HepG2 (cell line): ENCODE measurements at regions not wholly inside any gene's neighbourhood (a gene's known extent, or its start where the extent isn't known, plus 50 kb on each side); places are given as distances from the start of the nearest gene placed in this dataset.

Source experiments
- ATAC-seq: fragments of 200-7000 bp; cut with Tn5 transposase; 3 replicates; pipeline ENCODE4 v1.9.1; 2020; ENCODE audit warnings: mild to moderate bottlenecking, moderate library complexity
- BruUV-seq: library from RNA; stranded (reverse); fragments of 400-500 nt; replicated peaks from 2 replicates; lab custom pipeline; 2021; lab: Mats Ljungman, UMichigan
- CTCF ChIA-PET: fragments of 300-600 bp; formaldehyde crosslinking; extraction: SDS; loops from one replicate; lab custom pipeline; 2021; ENCODE audit warnings: low total read pairs, inconsistent platforms, low intra/inter-chr PET ratio; lab: Yijun Ruan, JAX
- POLR2A ChIA-PET: fragments of 350-600 bp; sonication (Branson Sonifier 250); formaldehyde crosslinking; loops from one replicate; lab custom pipeline; 2020; ENCODE audit warnings: antibody characterized with exemption, inconsistent platforms; lab: Yijun Ruan, JAX
- DNase-seq: peaks from one replicate; pipeline ENCODE4 v3.0.0-alpha.2; 2015; ENCODE audit warnings: low spot score
- FAIRE-seq: peaks from 3 replicates; lab custom pipeline; 2011; peaks lifted over from hg19 to GRCh38; lab: Jason Lieb, UNC
- H2AFZ ChIP-seq: one replicate; pipeline ENCODE4 v1.6.1; 2011; ENCODE audit warnings: low read length, inconsistent platforms
- H3K27ac ChIP-seq: fragments of 300-600 bp; 3 replicates; pipeline ENCODE4 v1.8.0; 2011; ENCODE audit warnings: mixed run types, mild to moderate bottlenecking, mixed read lengths, low read length, inconsistent platforms; ENCODE audit not compliant: insufficient read depth; ENCODE audit errors: extremely low read length
- H3K27me3 ChIP-seq, 2 experiments: fragments of 200-600 bp in 1 of 2; 2 replicates in 1 of 2; 3 replicates in 1 of 2; pipeline versions ENCODE4 v1.6.0 to v1.8.0; 2011; ENCODE audit warnings: low read length in 2 of 2, mild to moderate bottlenecking in 2 of 2, moderate library complexity in 2 of 2, inconsistent platforms in 1 of 2; ENCODE audit not compliant: insufficient read depth in 2 of 2, control insufficient read depth in 1 of 2
- H3K36me3 ChIP-seq, 2 experiments: fragments of 200-600 bp in 1 of 2; replicated peaks in 1 of 2; 2 replicates in 1 of 2; 3 replicates in 1 of 2; pipeline versions ENCODE4 v1.5.1 to v1.8.0; 2011; ENCODE audit warnings: low read length in 2 of 2, inconsistent platforms in 1 of 2; ENCODE audit not compliant: insufficient read depth in 2 of 2, control insufficient read depth in 1 of 2
- H3K4me1 ChIP-seq: 2 replicates; pipeline ENCODE4 v1.5.1; 2012; ENCODE audit warnings: low read length, inconsistent platforms; ENCODE audit not compliant: insufficient read depth
- H3K4me2 ChIP-seq: 2 replicates; pipeline ENCODE4 v1.6.0; 2011; ENCODE audit warnings: low read depth, low read length, inconsistent platforms
- H3K4me3 ChIP-seq, 3 experiments: fragments of 200-600 bp in 1 of 3; sonication (generic), shearing (Covaris generic) in 1 of 3; replicated peaks in 1 of 3; 2 replicates each; pipeline ENCODE4 v1.5.1; 2011 to 2016; ENCODE audit warnings: low read length in 3 of 3, inconsistent platforms in 2 of 3, low read depth in 2 of 3, mild to moderate bottlenecking in 2 of 3, control low read depth in 1 of 3, mixed read lengths in 1 of 3; ENCODE audit not compliant: insufficient read depth in 1 of 3
- H3K79me2 ChIP-seq: one replicate; pipeline ENCODE4 v1.6.1; 2011; ENCODE audit warnings: low read length, inconsistent platforms; ENCODE audit not compliant: insufficient read depth
- H3K9ac ChIP-seq: 2 replicates; pipeline ENCODE4 v1.6.0; 2011; ENCODE audit warnings: mild to moderate bottlenecking, low read depth, low read length, inconsistent platforms; ENCODE audit not compliant: insufficient read depth
- H3K9me3 ChIP-seq: 2 replicates; pipeline ENCODE4 v1.5.1; 2012; ENCODE audit warnings: mild to moderate bottlenecking, low read length
- H4K20me1 ChIP-seq: 2 replicates; pipeline ENCODE4 v1.6.0; 2011; ENCODE audit warnings: inconsistent platforms, mild to moderate bottlenecking, low read length, moderate library complexity; ENCODE audit not compliant: insufficient read depth
- ATM ChIP-seq: fragments of 450-650 bp; IDR thresholded peaks from 2 replicates; pipeline ENCODE4 v1.7.1; 2017; ENCODE audit warnings: mild to moderate bottlenecking, borderline replicate concordance
- EP300 ChIP-seq, 3 experiments: sonication (generic) in 1 of 3; formaldehyde crosslinking in 1 of 3; IDR thresholded peaks; 2 replicates each; pipeline versions ENCODE4 v1.5.1 to v1.6.1; 2011 to 2020; ENCODE audit warnings: low read depth in 2 of 3, low read length in 2 of 3, borderline replicate concordance in 1 of 3, improper control_type of control experiment in 1 of 3, mild to moderate bottlenecking in 1 of 3, missing genetic modification reagents in 1 of 3, moderate library complexity in 1 of 3
- NR2F6 ChIP-seq, 2 experiments: IDR thresholded peaks; 2 replicates each; pipeline ENCODE4 v1.6.1; 2016; ENCODE audit warnings: antibody characterized with exemption in 1 of 2, mild to moderate bottlenecking in 1 of 2
- RBAK ChIP-seq: sonication (generic); formaldehyde crosslinking; IDR thresholded peaks from 2 replicates; pipeline ENCODE4 v1.5.1; 2020; ENCODE audit warnings: mild to moderate bottlenecking, missing genetic modification reagents
- RELA ChIP-seq: sonication (generic); formaldehyde crosslinking; IDR thresholded peaks from 2 replicates; pipeline ENCODE4 v1.4.0; 2020; ENCODE audit warnings: missing genetic modification reagents
- SNRNP70 ChIP-seq: fragments of 200-400 bp; formaldehyde crosslinking; IDR thresholded peaks from 2 replicates; pipeline ENCODE4 v1.6.1; 2017; ENCODE audit warnings: mild to moderate bottlenecking, low read depth, low read length, moderate library complexity
- ZNF510 ChIP-seq: sonication (generic); formaldehyde crosslinking; IDR thresholded peaks from 2 replicates; pipeline ENCODE4 v1.4.0; 2020; ENCODE audit warnings: low read depth, mild to moderate bottlenecking, missing genetic modification reagents
- WGBS: methylation state at CpG from one replicate; pipeline ENCODE4 v1.1.6; 2017; ENCODE audit warnings: low lambda C conversion rate; 5-methylcytosine and 5-hydroxymethylcytosine counted together
- in situ Hi-C: cut with HindIII; loops from 2 replicates; pipeline ENCODE4 v1.10.0; 2017; ENCODE audit warnings: low pct_unique_long_range_greater_than_20kb; ENCODE audit not compliant: extremely low pct_ligation_motif_present
- intact Hi-C: fragments of 100-400 bp; cut with micrococcal nuclease; formaldehyde crosslinking; loops from one replicate; pipeline ENCODE4 v1.10.0; 2022; ENCODE audit not compliant: unreplicated experiment
- TF ChIP-seq, protein P1 (sequence below): sonication (generic); formaldehyde crosslinking; IDR thresholded peaks from 2 replicates; pipeline ENCODE4 v1.8.1; 2022; ENCODE audit warnings: mild to moderate bottlenecking, missing genetic modification reagents

DNA sequence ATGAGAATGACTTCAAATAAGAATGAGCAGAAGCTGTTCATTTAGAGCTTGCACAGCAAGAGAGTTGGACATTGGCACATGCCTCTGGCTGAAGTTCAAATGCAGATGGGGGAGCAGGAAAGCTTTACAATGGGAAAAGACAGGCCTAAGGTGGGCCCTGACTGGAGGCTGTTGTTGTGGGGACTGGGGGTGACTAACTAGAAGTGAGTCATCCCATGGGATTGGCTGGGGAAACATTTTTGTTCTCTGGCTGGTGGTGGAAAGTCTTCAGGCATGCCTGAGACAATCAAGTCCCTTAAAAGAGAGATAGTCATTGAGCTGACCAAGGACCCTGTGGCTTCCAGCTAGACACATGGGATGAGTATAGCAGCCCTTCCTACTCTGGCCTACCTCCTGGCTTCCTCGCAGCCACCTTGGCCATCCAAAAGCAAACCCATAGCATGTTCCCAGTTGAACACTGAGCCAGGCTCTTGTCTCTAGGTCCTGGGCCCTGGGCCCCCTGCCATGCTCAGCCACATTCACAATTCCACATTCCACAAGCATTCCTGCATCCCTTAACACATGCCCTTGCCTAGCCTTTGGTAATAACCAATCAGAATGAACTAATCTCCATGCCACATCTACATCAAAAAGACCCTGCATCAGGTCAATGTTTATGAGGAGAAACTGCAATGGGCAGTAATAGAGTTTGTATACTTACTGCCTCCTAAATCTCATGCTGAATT is 873.4 kb downstream of the NLGN4Y start:
- no peak for TF ChIP-seq ZNF510 (CRISPR knock-in tag)
- no peak for TF ChIP-seq RELA (CRISPR knock-in tag)
- TF ChIP-seq SNRNP70 = no peak
- TF ChIP-seq, protein P1, sequence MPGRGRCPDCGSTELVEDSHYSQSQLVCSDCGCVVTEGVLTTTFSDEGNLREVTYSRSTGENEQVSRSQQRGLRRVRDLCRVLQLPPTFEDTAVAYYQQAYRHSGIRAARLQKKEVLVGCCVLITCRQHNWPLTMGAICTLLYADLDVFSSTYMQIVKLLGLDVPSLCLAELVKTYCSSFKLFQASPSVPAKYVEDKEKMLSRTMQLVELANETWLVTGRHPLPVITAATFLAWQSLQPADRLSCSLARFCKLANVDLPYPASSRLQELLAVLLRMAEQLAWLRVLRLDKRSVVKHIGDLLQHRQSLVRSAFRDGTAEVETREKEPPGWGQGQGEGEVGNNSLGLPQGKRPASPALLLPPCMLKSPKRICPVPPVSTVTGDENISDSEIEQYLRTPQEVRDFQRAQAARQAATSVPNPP (CRISPR knock-in tag) = no peak
- no peak for TF ChIP-seq NR2F6 (IDR thresholded peaks at IDR 0.05)
- no peak for TF ChIP-seq NR2F6 (CRISPR knock-in tag; IDR thresholded peaks at IDR 0.05)
- TF ChIP-seq ATM = no peak
- TF ChIP-seq EP300 (IDR thresholded peaks at IDR 0.05; ENCODE audit: low read depth in 2 of 2, low read length in 2 of 2) = no peak
- no peak for TF ChIP-seq EP300 (CRISPR knock-in tag; IDR thresholded peaks at IDR 0.05; ENCODE audit: borderline replicate concordance)
- TF ChIP-seq RBAK (CRISPR knock-in tag) = no peak
- Histone ChIP-seq H3K27me3 (no peaks in the 10 kb centered on the region), H3K4me3 (no peak overlapping the region), H3K79me2 (no peaks in the 10 kb centered on the region), H2AFZ (no peak overlapping the region), H3K27ac (no peak overlapping the region), H3K9me3 (no peaks in the 10 kb centered on the region), H3K36me3 (no peaks in the 10 kb centered on the region), H3K4me1 (no peaks in the 10 kb centered on the region), H4K20me1 (no peaks in the 10 kb centered on the region), H3K4me2 (no peak overlapping the region), H3K9ac (no peak overlapping the region)
- in situ Hi-C loops = no loop called here
- ChIA-PET POLR2A (no interaction called here), CTCF (no interaction called here)
- ATAC-seq (no peak), FAIRE-seq (no peak), DNase-seq (no peak)
- intact Hi-C loops = no loop called here
- no CpG with 5 or more reads among the region's 1 CpG for WGBS
- no TSS peak for BruUV-seq
